ENCODE measurements at regions not wholly inside any gene's neighbourhood (a gene's known extent, or its start where the extent isn't known, plus 50 kb on each side); places are given as distances from the start of the nearest gene placed in this dataset.

DNA sequence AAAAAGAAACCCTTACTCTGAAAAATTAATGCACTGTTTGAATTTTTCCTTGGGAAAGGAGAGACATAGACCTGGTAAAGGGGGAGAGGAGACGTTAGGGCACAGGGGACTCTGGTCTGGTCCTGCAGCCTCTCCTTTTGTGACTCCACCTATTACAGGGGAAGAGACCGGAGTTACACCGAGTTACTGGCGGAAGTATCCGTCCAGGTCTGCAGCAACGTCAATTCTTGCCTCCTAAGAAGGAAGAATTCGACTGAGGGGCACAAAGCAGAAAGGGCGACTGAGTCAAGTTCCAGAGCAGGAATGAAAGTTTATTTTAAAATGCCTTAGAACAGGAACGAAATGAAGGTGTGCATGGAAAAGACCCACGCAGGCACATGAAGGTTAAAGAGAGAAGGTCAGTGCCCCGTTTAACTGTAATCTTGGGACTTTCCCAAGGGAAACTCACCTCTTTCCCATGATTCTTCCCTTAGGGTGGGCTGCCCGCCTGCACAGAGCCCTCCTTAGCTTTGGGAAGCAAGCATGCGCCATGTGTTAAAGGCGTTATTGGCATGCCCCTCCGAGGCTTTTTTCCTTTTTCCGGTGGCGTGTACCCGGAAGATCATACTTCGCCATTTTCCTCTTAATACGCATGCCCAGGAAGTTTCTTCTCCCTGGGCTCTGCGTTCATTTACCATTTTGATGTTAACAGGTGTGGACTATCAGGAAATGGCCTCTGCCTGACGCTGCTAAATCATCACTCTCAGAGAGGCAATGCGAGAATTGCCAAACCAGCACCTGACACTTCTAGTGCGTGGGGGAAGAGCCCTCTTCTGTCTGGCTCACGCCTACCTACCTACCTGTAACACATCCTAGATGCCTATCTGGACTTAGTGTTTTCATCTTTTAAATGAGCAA, 409.6 kb upstream of the PAPPA start:
- Histone ChIP-seq H3K4me2 (no peak overlapping the region), H3K4me3 (no peak overlapping the region), H3K9me3 (no peaks in the 10 kb centered on the region), H3K4me1 (no peaks in the 10 kb centered on the region), H3K27ac (no peak overlapping the region)
- 86% methylated on average over 25 of the region's 25 CpGs for WGBS (ENCODE audit: missing lambda C conversion rate)
- ChIA-PET CTCF (no interaction called here), POLR2A (no interaction called here)
- ATAC-seq = no peak
- TF ChIP-seq RARB (CRISPR knock-in tag; IDR thresholded peaks at IDR 0.05) (no peak), RNF2 (IDR thresholded peaks at IDR 0.05; ENCODE audit: borderline replicate concordance, low read depth) (no peak), REST (IDR thresholded peaks at IDR 0.05) (no peak), SMC3 (IDR thresholded peaks at IDR 0.05) (no peak), JUNB (IDR thresholded peaks at IDR 0.05) (no peak), RCOR1 (IDR thresholded peaks at IDR 0.05; ENCODE audit: low read depth, low read length) (no peak), ZFP36 (IDR thresholded peaks at IDR 0.05; ENCODE audit: borderline replicate concordance, partially characterized antibody) (no peak), POLR2AphosphoS2 (conservative IDR thresholded peaks at IDR 0.05; ENCODE audit: low read length) (no peak), ZSCAN20 (CRISPR knock-in tag; IDR thresholded peaks at IDR 0.05) (no peak), ESRRA (IDR thresholded peaks at IDR 0.05; ENCODE audit: borderline replicate concordance, low read length) (no peak), EP300 (IDR thresholded peaks at IDR 0.05) (no peak), POLR2A (IDR thresholded peaks at IDR 0.05; ENCODE audit: low read length) (no peak), ZC3H11A (IDR thresholded peaks at IDR 0.05) (no peak)
- TF ChIP-seq, protein P1, sequence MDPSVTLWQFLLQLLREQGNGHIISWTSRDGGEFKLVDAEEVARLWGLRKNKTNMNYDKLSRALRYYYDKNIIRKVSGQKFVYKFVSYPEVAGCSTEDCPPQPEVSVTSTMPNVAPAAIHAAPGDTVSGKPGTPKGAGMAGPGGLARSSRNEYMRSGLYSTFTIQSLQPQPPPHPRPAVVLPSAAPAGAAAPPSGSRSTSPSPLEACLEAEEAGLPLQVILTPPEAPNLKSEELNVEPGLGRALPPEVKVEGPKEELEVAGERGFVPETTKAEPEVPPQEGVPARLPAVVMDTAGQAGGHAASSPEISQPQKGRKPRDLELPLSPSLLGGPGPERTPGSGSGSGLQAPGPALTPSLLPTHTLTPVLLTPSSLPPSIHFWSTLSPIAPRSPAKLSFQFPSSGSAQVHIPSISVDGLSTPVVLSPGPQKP (IDR thresholded peaks at IDR 0.05; ENCODE audit: low read depth, low read length) = no peak
- DNase-seq (ENCODE audit: low read depth in 1 of 2, low spot score in 1 of 2) = no peak
- FAIRE-seq = no peak

DNA sequence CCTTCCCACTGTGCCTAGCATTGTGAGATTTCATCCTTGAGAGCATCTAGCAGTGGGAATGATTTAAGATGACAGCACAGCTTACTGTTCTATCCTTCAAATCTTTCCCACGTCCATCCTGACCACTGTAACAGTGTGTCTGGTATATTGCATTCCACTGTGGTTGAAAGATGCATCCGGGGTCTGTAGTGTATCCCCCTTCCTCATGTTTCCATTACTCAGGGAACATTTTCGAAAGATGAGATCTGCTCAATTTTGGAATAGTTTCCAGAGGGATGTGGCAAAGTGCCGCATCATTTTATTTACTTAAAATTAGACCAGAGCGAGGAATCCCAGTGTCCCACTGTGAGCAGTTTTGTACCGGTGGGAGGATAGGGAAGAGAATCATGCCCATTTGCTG, 407.1 kb upstream of the PAPPA start:
- POLR2A ChIA-PET = no interaction called here
- ATAC-seq = no peak
- no peak overlapping the region for H3K4me2 ChIP-seq
- H3K27ac ChIP-seq = no peak overlapping the region
- WGBS (ENCODE audit: missing lambda C conversion rate) = 72% methylated on average over 6 of the region's 6 CpGs
- no peak overlapping the region for H3K4me3 ChIP-seq
- CTCF ChIA-PET = no interaction called here
- no peaks in the 10 kb centered on the region for H3K9me3 ChIP-seq
- TF ChIP-seq FOXS1 (CRISPR knock-in tag; IDR thresholded peaks at IDR 0.05) (no peak), EHF (CRISPR knock-in tag; IDR thresholded peaks at IDR 0.05) (no peak), EP300 (IDR thresholded peaks at IDR 0.05) (no peak), CHD4 (IDR thresholded peaks at IDR 0.05; ENCODE audit: borderline replicate concordance) (no peak), RNF2 (IDR thresholded peaks at IDR 0.05; ENCODE audit: borderline replicate concordance, low read depth) (no peak), CHD2 (IDR thresholded peaks at IDR 0.05; ENCODE audit: low read length, partially characterized antibody) (no peak), NR3C1 (IDR thresholded peaks at IDR 0.05) (no peak), JUNB (IDR thresholded peaks at IDR 0.05) (no peak), RAD21 (conservative IDR thresholded peaks at IDR 0.05 in 1 of 2, IDR thresholded peaks at IDR 0.05 in 1 of 2) (no peak), ATOH8 (CRISPR knock-in tag; IDR thresholded peaks at IDR 0.05; ENCODE audit: low read depth) (no peak)
- TF ChIP-seq, protein P2, sequence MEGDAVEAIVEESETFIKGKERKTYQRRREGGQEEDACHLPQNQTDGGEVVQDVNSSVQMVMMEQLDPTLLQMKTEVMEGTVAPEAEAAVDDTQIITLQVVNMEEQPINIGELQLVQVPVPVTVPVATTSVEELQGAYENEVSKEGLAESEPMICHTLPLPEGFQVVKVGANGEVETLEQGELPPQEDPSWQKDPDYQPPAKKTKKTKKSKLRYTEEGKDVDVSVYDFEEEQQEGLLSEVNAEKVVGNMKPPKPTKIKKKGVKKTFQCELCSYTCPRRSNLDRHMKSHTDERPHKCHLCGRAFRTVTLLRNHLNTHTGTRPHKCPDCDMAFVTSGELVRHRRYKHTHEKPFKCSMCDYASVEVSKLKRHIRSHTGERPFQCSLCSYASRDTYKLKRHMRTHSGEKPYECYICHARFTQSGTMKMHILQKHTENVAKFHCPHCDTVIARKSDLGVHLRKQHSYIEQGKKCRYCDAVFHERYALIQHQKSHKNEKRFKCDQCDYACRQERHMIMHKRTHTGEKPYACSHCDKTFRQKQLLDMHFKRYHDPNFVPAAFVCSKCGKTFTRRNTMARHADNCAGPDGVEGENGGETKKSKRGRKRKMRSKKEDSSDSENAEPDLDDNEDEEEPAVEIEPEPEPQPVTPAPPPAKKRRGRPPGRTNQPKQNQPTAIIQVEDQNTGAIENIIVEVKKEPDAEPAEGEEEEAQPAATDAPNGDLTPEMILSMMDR (IDR thresholded peaks at IDR 0.05) = no peak
- TF ChIP-seq, protein P3, sequence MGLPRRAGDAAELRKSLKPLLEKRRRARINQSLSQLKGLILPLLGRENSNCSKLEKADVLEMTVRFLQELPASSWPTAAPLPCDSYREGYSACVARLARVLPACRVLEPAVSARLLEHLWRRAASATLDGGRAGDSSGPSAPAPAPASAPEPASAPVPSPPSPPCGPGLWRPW (IDR thresholded peaks at IDR 0.05) = no peak
- no peak for FAIRE-seq
- no peak for DNase-seq (ENCODE audit: low read depth in 1 of 2, low spot score in 1 of 2)
- H3K4me1 ChIP-seq = no peaks in the 10 kb centered on the region
